ENCODE measurements at regions not wholly inside any gene's neighbourhood (a gene's known extent, or its start where the extent isn't known, plus 50 kb on each side); places are given as distances from the start of the nearest gene placed in this dataset.

DNA sequence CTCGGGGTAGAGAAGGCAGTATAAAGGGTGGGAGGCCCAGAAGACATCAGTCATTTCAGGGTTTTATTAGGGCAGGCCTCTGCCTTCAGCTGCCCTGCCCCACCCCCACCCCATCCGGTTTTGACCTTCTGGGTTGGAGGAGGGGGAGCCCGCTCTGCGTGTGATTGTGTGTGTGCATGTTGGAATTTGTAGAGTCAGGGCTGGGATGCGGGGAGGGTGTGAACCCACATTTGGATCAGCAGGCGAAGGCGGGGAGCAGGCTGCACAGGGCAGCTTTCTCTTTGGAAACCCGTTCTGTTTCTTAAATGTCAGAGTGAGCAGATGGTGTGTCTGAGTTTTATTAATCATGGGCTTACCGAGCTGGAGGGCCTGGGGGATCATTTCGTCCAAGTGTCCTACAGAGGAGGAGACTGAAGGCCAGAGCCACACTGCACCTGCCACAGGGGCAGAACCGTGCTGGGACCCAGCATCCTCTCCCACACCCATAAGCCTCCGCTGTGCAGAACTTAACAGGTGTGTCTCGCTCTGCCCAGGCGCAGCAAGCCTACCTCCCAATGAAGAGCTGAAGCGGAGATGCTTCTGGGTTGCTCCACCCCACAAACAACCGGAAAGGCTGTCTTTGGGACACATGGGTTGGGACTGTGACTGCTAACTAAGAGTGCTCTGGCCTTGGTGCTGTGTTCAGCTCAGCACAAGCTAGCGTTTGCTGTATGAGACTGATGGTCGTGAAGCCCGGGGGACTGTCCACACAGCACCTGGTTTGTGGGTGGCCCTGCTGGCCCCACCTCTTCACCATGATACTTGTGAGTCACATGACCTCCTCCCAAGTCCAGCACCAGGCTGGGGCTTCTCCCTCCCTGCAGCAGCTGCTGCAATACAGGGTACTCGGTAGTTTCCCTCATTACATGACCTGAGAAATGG, 70.9 kb upstream of the GSE1 start:
- TF ChIP-seq, protein P1, sequence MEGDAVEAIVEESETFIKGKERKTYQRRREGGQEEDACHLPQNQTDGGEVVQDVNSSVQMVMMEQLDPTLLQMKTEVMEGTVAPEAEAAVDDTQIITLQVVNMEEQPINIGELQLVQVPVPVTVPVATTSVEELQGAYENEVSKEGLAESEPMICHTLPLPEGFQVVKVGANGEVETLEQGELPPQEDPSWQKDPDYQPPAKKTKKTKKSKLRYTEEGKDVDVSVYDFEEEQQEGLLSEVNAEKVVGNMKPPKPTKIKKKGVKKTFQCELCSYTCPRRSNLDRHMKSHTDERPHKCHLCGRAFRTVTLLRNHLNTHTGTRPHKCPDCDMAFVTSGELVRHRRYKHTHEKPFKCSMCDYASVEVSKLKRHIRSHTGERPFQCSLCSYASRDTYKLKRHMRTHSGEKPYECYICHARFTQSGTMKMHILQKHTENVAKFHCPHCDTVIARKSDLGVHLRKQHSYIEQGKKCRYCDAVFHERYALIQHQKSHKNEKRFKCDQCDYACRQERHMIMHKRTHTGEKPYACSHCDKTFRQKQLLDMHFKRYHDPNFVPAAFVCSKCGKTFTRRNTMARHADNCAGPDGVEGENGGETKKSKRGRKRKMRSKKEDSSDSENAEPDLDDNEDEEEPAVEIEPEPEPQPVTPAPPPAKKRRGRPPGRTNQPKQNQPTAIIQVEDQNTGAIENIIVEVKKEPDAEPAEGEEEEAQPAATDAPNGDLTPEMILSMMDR (IDR thresholded peaks at IDR 0.05) = no peak
- no peak for TF ChIP-seq POLR2AphosphoS5 (IDR thresholded peaks at IDR 0.05)
- TF ChIP-seq EP300 (IDR thresholded peaks at IDR 0.05) = no peak
- no peak for TF ChIP-seq POLR2A (IDR thresholded peaks at IDR 0.05)
